ENCODE measurements at regions not wholly inside any gene's neighbourhood (a gene's known extent, or its start where the extent isn't known, plus 50 kb on each side); places are given as distances from the start of the nearest gene placed in this dataset.
"Not testable (repeated sequence)": the region's sequence is repeated elsewhere in the genome, so short reads cannot be mapped to it uniquely, and the experiment has no call there.

DNA sequence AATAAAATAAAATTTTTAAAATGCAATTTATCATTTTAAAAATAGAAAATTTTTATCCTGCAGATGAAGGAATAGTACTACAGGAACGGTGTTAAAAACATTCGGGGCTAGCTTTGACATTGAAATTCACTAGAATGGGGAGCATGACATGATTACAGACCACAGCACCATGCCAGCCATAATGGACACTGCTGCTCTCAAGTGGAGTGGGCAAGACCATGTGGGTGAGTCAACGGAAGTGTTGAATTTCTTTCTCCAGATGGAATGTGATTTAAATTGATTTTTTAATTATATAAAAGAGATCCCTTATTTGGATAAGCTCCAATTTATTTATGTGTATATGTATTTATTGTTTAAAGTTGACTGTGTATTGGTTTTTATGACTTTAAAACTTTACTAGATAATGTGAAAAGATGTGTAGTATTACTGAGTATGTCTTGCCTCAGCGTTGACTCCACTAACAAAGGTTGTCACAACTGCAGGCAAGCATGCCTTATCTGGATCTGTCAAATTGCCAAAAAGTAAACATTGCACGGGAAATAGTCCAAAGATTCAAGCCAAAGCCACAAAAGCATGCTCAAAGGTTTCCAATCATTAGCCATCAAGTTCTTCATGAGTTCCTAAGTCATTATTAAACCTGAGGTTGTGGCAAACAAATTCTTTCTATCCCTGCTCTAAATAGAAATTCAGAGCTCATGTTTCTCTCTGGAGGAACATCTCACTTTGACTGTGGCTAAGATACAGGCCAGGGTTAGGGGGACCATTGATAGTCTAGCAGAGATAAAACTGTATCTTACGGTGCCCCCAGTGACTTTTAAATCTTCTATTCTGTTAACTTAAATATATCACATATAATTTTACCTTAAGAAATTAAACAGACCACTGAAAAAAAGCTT lies 536.9 kb downstream of the TMX3 start:
- TF ChIP-seq, protein P1, sequence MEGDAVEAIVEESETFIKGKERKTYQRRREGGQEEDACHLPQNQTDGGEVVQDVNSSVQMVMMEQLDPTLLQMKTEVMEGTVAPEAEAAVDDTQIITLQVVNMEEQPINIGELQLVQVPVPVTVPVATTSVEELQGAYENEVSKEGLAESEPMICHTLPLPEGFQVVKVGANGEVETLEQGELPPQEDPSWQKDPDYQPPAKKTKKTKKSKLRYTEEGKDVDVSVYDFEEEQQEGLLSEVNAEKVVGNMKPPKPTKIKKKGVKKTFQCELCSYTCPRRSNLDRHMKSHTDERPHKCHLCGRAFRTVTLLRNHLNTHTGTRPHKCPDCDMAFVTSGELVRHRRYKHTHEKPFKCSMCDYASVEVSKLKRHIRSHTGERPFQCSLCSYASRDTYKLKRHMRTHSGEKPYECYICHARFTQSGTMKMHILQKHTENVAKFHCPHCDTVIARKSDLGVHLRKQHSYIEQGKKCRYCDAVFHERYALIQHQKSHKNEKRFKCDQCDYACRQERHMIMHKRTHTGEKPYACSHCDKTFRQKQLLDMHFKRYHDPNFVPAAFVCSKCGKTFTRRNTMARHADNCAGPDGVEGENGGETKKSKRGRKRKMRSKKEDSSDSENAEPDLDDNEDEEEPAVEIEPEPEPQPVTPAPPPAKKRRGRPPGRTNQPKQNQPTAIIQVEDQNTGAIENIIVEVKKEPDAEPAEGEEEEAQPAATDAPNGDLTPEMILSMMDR (IDR thresholded peaks at IDR 0.05; ENCODE audit: low read depth, low read length, missing control alignments): no peak
- in situ Hi-C loops (cut with HindIII; ENCODE audit: low sequenced_read_pairs): no loop called here
- H3K4me3 ChIP-seq (ENCODE audit: low read depth, low read length): no peak overlapping the region
- peak; percentile 98 for DNase-seq (ENCODE audit: low read depth)

DNA sequence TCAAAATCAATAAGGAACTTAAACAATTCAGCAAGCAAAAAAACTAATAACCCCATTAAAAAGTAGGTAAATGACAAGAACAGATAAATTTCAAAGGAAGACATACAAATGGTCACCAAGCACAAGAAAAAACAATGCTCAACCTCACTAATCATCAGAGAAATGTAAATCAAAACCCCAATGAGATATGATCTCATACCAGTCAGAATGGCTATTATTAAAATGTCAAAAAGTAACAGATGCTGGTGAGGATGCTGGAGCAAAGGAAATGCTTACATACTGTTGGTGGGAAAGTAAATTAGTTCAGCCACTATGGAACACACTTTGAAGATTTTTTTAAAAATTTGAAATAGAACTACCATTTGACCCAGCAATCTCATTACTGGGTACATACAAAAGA lies 538.0 kb downstream of the TMX3 start:
- DNase-seq (ENCODE audit: low read depth): no peak
- TF ChIP-seq, protein P1 (IDR thresholded peaks at IDR 0.05; ENCODE audit: low read depth, low read length, missing control alignments): no peak
- no peak overlapping the region for H3K4me3 ChIP-seq (ENCODE audit: low read depth, low read length)
- in situ Hi-C loops (cut with HindIII; ENCODE audit: low sequenced_read_pairs): no loop called here

DNA sequence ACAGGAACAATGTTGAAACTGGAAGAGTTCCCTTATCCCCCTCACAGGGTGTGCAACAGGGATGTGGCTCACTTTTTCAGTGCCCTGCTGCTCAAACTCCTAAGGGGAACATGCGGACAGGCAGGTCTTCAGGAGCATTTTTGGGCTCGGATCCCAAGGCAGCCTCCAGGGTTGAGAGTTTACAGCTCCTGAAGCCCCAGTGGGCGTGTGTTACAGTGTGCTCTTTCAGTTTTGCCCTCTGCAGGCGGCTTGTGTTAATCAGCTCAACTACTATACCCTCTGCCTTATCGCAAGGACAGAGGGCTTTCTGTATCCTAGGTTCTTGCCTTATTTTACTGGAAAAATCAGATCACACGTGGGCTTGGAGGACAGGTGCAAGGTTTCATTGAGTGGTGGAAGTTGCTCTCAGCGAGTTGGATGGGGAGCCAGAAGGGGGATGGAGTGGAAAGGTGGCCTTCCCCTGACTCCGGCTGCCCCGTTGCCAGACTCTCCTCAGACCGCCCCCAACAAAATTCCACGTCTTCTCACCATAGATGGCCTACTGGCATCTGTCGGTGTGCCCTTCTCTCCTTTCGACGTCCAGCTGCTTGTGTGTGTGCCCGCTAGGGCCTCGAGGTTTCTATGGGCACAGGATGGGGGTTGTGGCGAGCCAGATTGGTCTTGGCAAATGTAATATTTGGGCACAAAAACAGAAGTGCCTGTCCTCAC lies 541.9 kb downstream of the TMX3 start:
- DNase-seq (ENCODE audit: low read depth): no peak
- H3K4me3 ChIP-seq (ENCODE audit: low read depth, low read length): no peak overlapping the region
- TF ChIP-seq, protein P1 (IDR thresholded peaks at IDR 0.05; ENCODE audit: low read depth, low read length, missing control alignments): no peak
- in situ Hi-C loops (cut with HindIII; ENCODE audit: low sequenced_read_pairs): no loop called here

DNA sequence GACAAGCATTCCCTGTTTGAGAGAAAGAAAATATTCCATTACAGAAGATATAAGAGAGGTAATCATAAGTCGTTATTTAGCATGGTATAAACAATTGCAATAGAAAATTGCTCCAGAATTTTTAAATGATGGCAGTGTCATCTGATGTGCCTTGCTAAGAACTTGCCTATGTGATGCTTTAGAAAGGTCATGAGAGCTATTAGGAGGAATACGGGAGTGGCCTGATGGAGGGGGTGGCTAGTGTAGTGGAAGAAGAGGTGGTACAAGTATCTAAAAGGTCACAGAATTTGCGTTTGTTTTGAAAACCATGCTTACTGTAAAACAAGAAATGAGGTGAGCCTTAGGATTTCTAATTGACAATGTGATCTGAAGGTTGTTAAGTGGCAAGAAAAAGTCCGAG lies 550.0 kb downstream of the TMX3 start:
- H3K4me3 ChIP-seq (ENCODE audit: low read depth, low read length): no peak overlapping the region
- in situ Hi-C loops (cut with HindIII; ENCODE audit: low sequenced_read_pairs): no loop called here
- DNase-seq (ENCODE audit: low read depth): no peak
- TF ChIP-seq, protein P1 (IDR thresholded peaks at IDR 0.05; ENCODE audit: low read depth, low read length, missing control alignments): no peak

DNA sequence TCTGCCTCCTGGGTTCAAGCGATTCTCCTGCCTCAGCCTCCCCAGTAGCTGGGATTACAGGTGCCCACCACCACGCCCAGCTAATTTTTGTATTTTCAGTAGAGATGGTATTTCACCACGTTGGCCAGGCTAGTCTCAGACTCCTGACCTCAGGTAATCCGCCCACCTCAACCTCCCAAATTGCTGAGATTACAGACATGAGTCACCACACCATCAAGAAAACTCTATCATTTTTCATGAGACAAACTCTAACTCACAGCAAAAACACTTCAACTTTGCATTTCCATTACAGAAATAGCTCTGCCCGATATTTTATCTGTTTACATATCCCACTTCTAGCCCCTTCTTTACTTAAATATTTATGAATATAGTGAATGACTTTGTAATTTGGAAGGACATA lies 561.1 kb downstream of the TMX3 start:
- in situ Hi-C loops (cut with HindIII; ENCODE audit: low sequenced_read_pairs); H3K4me3 ChIP-seq (ENCODE audit: low read depth, low read length); DNase-seq (ENCODE audit: low read depth): not testable (repeated sequence)

DNA sequence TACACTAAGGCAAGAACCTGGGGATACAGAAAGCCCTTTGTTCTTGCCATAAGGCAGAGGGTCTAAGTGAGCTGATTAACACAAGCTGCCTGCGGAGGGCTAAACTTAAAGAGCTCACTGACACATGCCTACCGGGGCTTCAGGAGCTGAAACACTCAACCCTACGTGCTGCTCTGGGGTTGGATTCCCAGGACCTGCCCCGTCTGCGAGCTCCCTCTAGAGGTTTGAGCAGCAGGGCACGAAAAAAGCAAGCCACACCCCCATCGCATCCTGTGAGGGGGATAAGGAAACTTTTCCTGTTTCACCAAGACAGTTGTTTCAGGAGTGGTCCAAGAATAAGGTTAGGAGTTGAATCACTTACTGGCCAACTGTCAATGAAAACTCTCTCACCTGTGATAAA lies 562.1 kb downstream of the TMX3 start:
- in situ Hi-C loops (cut with HindIII; ENCODE audit: low sequenced_read_pairs): no loop called here

More for the DNA sequence above, 562.1 kb downstream of the TMX3 start:
- H3K4me3 ChIP-seq (ENCODE audit: low read depth, low read length): no peak overlapping the region
- DNase-seq (ENCODE audit: low read depth): no peak
- TF ChIP-seq, protein P1 (IDR thresholded peaks at IDR 0.05; ENCODE audit: low read depth, low read length, missing control alignments): no peak

Measured in astrocyte of the cerebellum (primary cell).